A204.1 (cell line): ENCODE measurements at regions not wholly inside any gene's neighbourhood (a gene's known extent, or its start where the extent isn't known, plus 50 kb on each side); places are given as distances from the start of the nearest gene placed in this dataset.
"Not testable (repeated sequence)": the region's sequence is repeated elsewhere in the genome, so short reads cannot be mapped to it uniquely, and the experiment has no call there.

Experiments used
- FAIRE-seq: peaks from 2 replicates; lab custom pipeline; 2012; peaks lifted over from hg19 to GRCh38; lab: Jason Lieb, UNC

DNA sequence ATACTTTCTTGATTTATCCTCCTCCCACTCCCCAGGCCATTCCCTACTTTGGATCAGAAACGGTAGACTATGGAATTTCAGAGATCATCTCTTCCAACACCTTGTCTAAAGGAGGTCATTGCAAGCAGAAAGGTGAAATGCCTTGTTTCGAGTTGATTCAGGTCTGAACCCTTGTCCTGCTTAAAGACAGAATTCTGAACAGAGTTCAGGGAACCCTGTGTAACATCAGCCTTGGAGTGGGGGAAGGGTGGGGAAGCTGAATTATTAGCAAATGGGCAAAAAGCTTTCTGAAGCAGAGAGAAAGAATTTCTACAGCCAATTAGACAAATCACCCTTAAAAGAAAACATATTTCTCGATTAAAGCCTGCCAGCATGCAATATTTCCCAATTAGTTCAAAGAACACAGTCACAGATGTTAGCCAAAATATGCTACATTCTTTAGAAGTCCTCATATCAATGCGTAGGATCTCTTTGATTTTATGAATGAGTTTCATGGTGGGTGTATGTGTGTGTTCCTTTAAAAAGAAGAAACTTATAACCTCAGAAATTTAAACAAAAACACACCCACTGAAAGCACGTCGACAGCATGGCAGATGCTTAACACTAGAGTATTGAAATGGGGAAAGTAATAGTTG lies 353.1 kb downstream of the RND3 start:
- no peak for FAIRE-seq

DNA sequence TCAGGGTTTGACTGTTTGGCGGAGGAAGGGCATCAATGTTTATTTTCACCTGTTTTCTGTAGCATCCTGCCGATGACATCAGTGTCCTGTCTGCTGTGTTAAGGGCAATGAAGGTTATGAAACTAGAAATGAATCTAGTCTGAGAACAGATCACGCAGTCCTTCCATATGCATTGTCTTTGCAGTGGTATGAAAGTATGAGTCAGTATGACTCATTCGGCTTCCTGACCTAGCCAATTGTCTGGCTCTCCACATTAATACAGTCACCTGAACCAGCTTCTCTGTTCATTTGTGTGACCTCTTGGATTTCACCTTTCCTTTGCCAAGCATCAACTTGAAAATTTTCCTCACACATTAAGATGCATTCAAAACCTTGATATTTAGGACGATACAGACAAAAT lies 353.8 kb downstream of the RND3 start:
- no peak for FAIRE-seq

DNA sequence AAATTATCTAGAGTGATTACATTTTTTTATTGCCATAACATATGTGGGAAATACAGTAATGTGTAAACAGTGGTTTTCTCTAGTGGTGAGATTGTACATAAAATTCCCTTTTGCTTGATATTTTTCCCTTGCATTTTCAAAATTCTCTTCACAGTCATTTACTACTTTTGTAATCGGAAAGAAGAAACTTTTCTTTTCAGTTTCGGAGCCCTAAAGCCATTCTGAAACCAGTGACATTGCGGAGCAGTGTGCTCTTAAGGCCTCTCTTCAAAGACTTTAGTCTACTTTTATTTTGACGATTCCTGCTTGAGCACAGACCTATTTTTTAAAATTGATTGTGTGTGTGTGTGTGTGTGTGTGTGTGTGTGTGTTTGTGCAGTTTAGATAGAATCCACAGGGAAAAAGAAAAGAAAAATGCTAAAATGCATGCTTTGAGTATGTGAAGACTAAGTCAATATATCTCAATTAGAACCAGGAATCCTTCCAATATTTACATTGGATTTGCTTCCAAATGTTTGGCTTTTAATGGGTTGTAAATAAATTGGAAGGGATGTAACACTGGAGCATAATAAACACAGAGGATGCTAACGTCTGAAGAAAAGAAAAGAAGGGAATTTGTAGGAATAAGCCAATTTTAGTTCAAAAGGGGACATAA lies 357.4 kb downstream of the RND3 start:
- FAIRE-seq: no peak

DNA sequence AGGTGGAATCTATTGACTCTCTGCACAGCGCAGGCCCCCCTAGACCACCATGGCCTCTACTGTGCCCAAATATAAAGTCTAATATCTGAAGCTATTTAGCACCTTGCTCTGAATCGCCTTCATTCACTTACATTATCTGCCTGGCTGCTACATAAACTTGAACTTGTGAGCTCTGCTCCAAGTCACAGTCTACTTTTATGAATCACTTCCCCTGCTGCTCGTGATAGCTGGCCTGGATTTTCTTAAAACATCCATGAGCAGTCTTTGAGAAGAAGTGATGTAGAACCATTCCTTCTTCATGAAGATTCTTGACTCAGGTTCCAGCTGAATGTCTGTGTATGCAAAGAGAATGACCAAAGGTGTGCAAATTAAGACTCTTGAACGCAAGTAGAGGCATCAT lies 359.5 kb downstream of the RND3 start:
- FAIRE-seq: no peak

DNA sequence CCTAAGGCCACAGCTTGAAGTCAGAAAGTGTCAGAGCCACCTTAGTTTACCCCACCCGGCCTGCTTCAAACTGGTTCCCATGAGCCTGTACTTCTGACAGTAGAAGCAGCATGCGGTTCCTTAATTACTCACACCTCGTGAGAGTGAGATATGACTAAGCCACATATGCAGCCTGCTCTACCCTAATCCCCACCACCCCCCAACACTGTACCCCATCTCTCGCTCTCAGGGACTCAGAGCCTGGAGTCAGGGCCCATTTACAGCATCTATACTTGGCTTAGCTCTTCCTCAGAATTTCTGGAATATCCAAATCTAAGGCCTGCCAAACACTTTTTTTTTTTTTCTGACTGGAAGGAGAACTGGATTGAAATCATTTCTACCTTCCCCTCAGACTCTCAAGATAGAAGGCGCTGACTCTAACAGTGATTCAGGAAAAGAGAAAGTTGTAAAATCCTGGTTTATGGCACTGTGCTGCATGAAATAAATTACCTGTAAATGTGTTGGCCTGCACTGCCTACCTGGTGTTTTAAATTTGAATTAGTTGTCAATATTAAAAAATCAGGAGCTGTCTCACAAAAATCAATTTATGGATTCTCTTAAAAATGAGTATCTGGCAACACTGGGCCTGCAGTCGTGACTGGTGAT lies 360.0 kb downstream of the RND3 start:
- no peak for FAIRE-seq

DNA sequence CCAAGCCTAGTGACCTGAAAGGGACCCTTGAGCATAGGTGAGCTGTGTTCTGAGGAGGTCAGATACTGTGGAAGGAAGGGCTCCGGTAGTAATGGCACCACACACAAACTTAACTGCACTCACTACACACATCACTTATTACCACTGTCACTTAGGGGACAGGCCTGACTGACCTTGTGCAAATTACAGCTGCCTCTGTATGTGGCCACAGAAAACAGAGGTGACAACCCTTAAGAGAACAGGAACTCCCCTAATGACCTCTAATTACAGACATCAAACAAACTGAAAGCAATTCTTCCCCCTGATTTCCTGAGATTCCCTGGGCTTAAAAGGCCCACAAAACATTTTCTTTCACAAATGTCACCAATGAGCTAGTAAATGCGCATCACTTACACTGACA lies 360.6 kb downstream of the RND3 start:
- no peak for FAIRE-seq

DNA sequence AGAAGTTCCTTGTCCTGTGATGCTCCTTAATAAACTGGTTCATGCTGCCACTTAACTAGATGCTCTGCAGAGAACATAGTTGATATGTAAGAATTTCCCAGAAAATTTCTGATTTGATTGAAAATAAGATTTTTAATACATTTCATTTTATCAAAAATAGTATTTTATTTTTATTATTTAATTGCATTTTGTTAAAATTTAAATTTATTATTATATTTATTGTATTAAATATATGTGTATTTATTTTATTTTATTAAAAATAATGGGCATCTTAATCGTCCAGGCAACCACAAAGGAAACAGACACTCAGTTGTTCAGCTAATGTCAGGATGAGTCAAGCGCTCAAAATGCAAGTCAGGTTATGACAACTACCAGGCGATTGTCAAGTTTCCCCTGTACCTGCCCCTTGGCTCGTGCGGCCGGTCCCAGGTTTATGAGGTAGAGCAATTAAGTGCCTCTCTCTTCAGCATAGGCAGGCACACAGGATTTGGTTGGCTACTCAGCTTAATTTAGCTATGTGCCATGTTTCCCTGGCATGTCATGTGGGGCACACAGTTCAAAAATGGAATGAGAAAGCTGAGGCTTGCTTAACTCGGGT lies 361.2 kb downstream of the RND3 start:
- no peak for FAIRE-seq

DNA sequence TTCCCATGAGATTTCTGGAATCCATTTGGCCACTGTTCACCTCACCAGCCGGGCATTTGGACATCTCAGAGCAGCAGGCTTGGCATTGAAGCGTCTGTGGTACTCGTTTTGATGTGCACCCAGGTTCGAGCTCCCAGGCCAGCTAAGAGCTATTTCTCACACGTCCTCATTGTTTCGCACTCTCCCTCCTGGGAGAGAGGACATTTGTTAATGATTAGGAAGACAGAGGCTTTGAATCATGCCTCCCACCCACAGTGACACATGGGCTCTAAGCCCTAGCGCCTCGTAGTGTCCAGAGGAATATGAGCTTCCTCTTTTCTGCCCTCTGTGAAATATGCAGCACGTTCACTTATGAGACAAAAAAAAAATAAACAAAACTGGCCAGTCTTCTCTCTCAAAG lies 361.8 kb downstream of the RND3 start:
- no peak for FAIRE-seq

DNA sequence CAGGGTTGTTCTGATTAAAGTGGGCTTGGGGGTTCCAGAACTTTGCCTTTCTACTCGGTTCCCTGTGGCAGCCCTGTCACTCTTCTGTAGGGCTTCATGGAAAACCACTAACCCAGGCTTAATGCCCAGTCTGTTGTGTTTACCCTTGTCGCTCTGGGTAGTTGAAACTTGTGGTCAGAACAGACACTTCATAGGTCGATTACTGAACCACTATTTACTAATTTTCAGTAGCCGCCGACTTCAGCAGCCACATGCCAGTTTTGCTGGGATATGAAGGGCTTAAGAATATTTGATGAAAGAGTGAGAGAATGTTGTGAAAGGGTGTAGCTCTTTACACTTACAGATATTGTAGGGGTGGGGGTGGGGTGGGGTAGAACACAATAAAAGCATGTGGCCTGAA lies 362.3 kb downstream of the RND3 start:
- FAIRE-seq: no peak

DNA sequence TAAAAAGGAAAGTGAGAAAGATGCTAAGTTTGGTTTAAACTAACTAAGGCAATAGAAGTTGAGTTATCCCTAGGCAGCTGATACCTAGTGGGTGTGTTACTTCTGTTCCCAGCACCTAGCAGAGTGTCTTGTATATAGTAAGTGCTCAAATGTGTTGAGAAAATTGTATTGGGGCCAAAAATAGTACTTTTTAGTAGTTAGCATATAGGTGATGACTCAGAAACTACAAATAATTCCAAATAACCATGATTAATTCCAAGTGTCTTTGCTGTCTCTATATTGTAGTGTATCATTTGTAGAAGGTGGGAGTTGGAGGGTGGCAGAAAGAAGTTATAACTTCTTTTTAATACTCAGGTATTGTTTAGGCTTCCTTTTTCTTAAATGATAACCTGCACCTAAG lies 362.7 kb downstream of the RND3 start:
- FAIRE-seq: no peak

DNA sequence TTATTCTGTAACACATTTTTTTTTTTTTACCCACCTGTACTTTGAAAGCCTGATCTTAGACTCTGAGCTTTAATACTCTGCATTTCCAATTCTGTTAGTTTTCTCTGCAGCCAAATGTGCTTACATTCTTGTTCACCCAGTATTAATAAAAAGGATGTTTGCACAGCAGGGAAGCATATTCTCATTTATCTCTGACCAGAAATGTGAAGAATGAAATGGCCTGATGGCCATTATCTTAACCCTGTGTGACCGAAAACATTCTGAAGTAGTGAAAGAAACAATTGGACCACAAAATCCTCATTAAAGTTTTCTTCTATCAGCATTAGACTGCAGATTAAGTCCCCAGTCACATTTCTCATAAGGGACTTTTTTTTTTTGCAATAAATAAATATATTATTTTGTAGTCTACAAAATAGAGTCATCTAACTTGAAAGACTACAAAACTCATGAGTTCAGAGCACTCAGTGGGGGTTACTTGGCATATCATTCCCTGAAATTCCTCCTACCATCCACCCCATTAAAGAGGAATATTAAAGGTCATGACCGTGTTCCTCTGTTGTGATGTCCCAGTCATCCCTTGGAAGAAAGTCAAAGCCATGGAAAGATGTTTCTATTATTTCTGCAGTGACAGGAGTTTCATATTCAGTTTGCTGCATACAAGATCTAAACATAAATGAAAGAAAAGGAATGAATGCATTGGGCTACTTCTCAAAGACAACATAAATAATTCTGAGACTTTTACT lies 364.4 kb downstream of the RND3 start:
- no peak for FAIRE-seq

DNA sequence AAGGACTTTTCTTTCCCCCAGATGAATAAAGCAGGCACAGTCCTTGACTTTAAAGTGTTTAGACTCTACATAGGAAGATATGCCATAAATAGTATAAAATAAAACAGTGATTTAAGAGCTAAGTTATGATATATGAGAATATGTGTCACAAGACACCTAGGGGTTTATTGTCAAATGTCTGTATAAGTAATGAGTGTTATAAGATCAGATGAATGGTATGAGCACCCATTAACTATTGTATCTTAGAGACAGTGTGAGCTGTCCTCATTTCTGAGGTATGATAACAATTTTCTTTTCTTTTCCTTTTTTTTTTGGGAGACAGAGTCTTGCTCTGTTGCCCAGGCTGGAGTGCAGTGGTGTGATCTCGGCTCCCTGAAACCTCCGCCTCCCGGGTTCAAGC lies 365.3 kb downstream of the RND3 start:
- FAIRE-seq: no peak

DNA sequence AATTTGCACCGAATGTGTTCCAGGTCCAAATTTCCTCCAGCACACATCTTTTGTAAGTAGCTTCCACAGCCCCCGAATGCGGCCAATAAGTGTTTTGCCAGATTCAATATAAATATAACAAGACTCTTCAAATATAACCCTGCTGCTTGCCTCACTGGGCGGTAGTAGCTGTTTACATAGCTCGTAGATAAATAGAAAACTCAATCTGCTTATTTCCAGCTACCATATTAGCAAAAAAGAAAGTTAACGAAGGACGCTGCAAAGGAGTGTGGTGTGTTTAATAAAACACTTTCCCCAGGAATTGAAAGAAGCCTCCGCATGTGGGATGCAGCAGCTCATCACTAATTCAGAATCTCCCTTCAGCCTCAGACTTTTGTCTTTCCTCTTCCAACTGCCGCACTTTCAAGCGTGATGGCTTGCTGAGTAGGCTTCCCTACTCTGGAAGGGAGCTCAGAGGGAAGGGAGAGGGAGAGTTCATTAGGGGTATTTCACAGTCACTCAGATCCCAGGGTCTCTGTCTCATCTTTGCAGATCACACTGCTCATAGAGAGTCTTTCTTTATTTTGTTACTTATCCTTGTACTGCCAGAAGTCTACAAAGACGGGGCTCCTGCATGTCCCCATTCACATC lies 367.0 kb downstream of the RND3 start:
- no peak for FAIRE-seq

DNA sequence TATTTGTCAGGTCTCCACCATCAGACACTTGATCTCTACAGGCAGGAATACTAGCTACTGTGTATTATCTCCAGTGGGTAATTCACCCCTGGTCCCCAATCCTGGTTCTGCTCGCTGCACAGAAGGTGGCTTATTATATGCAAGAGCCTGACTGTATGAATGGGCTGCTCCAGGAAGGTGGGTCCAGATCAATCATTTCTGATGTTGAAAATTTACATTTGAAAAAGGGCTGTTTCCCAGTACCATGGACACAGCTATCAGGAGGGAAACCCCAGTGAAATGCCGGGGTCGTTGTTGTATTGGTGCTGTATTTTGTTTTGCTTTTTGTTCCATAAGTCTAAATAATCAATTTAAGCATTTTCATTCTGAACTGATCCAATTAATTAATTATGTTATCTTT lies 367.6 kb downstream of the RND3 start:
- FAIRE-seq: no peak

DNA sequence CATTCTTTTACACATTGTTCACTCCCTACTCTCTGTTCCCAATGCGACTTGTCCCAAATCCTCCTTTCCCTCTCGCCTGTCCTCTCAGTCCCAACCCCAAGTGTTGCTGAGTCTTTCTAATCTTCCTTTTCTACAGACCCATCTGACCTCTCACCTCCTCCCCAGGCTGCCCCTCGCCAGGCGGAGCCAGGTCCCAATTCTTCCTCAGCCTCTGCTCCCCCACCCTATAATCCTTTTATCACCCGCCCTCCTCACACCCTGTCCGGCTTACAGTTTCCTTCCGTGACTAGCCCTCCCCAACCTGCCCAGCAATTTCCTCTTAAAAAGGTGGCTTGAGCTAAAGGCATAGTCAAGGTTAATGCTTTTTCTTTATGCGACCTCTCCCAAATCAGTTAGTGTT lies 373.4 kb downstream of the RND3 start:
- not testable (repeated sequence) for FAIRE-seq

DNA sequence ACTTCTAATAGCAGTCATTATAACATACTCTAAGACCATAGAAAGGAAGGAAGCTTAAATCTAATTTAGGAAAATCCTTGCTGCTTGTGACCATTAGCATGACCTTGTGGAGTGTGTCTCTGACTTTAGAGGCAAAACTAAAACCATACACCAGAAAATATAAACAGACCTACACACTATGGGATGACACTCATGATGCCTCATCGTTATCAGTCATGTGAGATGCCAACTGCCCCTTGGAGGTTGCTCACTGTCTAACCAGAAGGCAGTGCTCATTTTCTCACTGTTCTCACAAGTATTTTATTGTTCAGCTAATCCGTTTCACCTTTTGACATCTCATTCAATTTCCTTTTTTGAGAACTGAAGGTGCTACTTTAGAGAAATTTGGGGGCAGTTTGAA lies 376.9 kb downstream of the RND3 start:
- FAIRE-seq: no peak

DNA sequence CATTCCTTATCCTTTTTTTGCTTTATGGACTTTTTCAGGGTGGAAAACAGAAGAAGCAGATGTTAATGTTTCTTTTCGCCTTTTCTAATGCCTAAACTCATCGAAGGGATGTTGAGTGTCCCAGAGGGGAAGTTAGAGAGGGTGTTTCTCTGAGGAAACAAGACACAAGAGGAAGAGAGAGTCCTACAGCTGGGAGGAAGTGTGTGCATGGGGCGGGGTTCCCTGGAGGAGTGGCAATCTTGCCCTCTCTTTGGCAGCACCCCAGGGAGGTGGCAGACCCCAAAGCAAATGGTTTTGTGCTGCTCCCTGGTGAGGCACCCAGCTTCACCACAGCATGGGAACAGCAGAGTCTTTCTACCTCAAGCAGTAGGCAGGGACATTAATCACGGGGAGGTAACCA lies 377.6 kb downstream of the RND3 start:
- FAIRE-seq: no peak

DNA sequence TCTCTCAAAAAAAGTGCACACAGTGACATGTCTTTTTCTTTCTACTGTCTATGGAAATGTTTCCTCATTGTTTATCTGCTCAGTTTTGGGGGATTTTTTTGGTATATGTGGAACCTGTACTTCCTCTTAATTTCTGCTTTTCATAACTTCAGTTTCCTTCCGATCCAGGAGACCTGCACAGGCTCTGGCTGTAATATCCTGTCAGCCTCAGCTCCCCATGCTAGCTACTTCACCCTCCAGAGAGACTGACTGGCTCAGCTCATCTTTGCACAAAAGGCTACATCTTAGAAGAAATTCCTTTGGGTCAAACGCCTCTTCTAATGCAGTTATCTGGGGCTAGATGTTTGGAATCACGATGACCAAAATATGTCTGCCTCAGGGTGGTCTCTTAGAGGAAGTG lies 378.4 kb downstream of the RND3 start:
- FAIRE-seq: no peak

DNA sequence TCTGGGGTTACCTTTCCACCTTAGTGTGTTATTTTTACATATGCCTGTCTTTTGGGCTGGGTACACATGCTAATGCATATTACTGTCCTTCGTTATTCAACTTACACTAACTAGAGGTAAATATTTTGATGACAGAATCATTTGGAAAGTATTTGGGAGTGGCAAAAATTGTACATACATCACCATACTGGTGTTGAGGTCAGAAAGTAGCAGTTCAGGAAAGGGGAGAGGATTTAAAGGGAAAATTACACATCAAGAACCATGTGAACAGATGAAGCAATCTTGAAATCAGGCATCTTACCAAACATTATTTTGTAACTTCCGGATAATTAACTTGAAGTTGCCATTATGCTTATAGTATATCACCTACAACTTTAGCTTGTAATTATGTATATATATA lies 379.7 kb downstream of the RND3 start:
- no peak for FAIRE-seq

DNA sequence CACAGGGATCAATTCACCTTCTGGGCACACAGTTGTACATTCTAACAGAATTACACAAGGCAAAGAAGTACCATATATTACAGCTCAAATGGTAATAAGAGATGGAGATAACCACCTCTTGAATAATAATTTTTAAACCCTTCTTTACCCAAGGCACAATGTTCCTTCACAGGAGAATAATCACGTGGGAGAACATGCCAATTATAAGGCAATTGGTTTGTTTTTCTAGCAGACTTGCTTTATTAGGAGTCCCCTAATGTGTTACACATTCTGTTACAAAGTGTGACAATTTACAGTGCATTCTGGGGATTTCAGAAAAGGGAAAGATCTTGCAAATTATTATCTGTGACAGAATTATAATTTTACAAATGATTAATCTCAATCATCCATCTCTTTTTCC lies 380.3 kb downstream of the RND3 start:
- no peak for FAIRE-seq

DNA sequence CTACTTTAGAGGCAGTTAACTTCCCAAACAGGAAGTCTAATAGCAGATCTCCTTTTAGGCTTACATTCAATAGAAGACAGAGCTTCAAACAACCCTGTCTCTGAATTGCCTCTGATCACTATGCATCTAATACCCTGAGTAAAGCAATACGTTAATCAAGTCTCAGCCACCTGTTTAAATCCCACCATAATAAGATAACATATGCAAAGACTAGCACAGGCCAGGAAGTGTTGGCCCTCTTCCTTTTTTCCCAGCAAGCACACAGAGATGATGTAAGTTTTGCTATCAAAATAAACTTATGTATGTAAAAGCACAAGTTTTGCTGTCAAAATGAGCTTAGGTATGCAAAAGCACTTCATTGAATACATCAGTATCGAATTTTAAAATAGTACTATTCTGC lies 385.5 kb downstream of the RND3 start:
- FAIRE-seq: no peak

DNA sequence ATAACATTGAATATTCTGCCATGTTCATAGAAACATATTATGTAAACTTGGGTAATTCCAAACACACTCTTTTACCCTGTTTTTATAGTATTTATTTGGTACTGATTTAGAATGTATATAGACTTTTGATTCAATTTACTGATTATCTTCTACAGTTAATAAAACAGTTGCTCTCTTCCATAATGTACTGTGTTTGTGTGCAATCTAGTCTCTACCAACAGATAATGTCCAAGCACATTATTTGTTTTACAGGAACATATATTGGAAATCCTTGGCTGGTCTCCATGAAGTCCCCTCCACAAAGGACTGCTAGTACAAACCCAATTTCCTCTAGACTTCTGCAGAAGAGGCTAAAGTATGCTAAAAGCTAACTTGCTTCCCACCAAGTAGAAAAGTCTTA lies 386.6 kb downstream of the RND3 start:
- no peak for FAIRE-seq

DNA sequence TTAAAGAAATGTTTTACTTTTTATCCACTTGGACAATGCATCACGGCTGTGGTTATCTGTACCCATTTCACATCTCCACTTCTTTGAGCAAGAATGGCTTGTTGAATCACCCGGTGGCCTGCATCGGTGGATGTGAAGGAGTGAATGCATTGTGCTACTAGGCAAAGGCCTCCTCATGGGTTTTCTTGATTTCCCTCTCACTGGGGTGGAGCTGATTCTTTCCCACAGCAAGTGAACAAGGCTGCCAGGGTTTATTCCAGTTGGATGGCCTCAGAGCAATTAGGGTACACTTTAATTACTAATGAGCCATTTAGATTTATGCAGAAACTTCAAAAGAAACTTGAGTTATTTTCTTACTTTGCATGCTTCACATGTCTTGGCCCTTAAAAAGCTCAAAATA lies 387.1 kb downstream of the RND3 start:
- FAIRE-seq: no peak
